ENCODE measurements at regions not wholly inside any gene's neighbourhood (a gene's known extent, or its start where the extent isn't known, plus 50 kb on each side); places are given as distances from the start of the nearest gene placed in this dataset.

- peak; percentile 95 for TF ChIP-seq FOXA3 (CRISPR knock-in tag; IDR thresholded peaks at IDR 0.05)
- TF ChIP-seq ZBTB21 (CRISPR knock-in tag; IDR thresholded peaks at IDR 0.05), result 0 out of 2 replicates have a peak, but pooled peaks have one; percentile 28
- no peak for TF ChIP-seq ZNF687 (CRISPR knock-in tag; IDR thresholded peaks at IDR 0.05)
- peak; percentile 79 for TF ChIP-seq SAP130 (CRISPR knock-in tag; IDR thresholded peaks at IDR 0.05; ENCODE audit: low read depth)
- TF ChIP-seq SETDB1 (CRISPR knock-in tag; IDR thresholded peaks at IDR 0.05; ENCODE audit: borderline replicate concordance), result no peak
- 0 out of 2 replicates have a peak, but pooled peaks have one; percentile 39 for TF ChIP-seq DRAP1 (CRISPR knock-in tag; IDR thresholded peaks at IDR 0.05)
- no peak for TF ChIP-seq ZNF180 (CRISPR knock-in tag; IDR thresholded peaks at IDR 0.05; ENCODE audit: borderline replicate concordance, low read depth)
- peak; percentile 54; the same call in 1 of the 2 replicates for TF ChIP-seq ZNF772 (CRISPR knock-in tag; IDR thresholded peaks at IDR 0.05)
- TF ChIP-seq ZNF740 (CRISPR knock-in tag; IDR thresholded peaks at IDR 0.05), result no peak
- peak; percentile 66; the same call in 1 of the 2 replicates for TF ChIP-seq MEF2D (CRISPR knock-in tag; IDR thresholded peaks at IDR 0.05)
- TF ChIP-seq HNF4G (IDR thresholded peaks at IDR 0.05; ENCODE audit: borderline replicate concordance, low read depth, low read length), result peak; percentile 88; the same call in 1 of the 2 replicates
- peak; percentile 80 for TF ChIP-seq HNF4G (CRISPR knock-in tag; IDR thresholded peaks at IDR 0.05; ENCODE audit: borderline replicate concordance, low read depth)
- no peak for TF ChIP-seq ZBTB1 (CRISPR knock-in tag; IDR thresholded peaks at IDR 0.05; ENCODE audit: borderline replicate concordance)
- TF ChIP-seq SIX1 (CRISPR knock-in tag; IDR thresholded peaks at IDR 0.05; ENCODE audit: borderline replicate concordance), result peak; percentile 85
- 0 out of 2 replicates have a peak, but pooled peaks have one; percentile 46 for TF ChIP-seq TEF (CRISPR knock-in tag; IDR thresholded peaks at IDR 0.05)
- TF ChIP-seq REST (IDR thresholded peaks at IDR 0.05; ENCODE audit: borderline replicate concordance in 1 of 2, low read depth in 1 of 2, low read length in 2 of 2), result peak in 1 of 2 experiments; percentile 18; a peak in 2 of 4 replicates
- TF ChIP-seq ZFP36 (IDR thresholded peaks at IDR 0.05; ENCODE audit: borderline replicate concordance, low read depth, low read length, partially characterized antibody), result no peak
These were observed 147.0 kb upstream of the OSR1 start (continued) for GRCh38 chr2:19505199-19506136.

All from HepG2 (cell line).